ENCODE measurements at regions not wholly inside any gene's neighbourhood (a gene's known extent, or its start where the extent isn't known, plus 50 kb on each side); places are given as distances from the start of the nearest gene placed in this dataset.

- TF ChIP-seq CTCF (conservative IDR thresholded peaks at IDR 0.05; ENCODE audit: low read depth in 2 of 2) (no peak), JUNB (IDR thresholded peaks at IDR 0.05; ENCODE audit: unreplicated experiment) (no peak), CREB1 (CRISPR knock-in tag; IDR thresholded peaks at IDR 0.05; ENCODE audit: low read depth) (no peak), ZNF331 (CRISPR knock-in tag; IDR thresholded peaks at IDR 0.05; ENCODE audit: low read depth) (no peak), ZNF114 (CRISPR knock-in tag; IDR thresholded peaks at IDR 0.05) (no peak), EZH2 (IDR thresholded peaks at IDR 0.05; ENCODE audit: low read depth, unreplicated experiment) (no peak)
Measured at GRCh38 chr6:8237668-8238067, 135.3 kb upstream of the EEF1E1 start (continued).

DNA sequence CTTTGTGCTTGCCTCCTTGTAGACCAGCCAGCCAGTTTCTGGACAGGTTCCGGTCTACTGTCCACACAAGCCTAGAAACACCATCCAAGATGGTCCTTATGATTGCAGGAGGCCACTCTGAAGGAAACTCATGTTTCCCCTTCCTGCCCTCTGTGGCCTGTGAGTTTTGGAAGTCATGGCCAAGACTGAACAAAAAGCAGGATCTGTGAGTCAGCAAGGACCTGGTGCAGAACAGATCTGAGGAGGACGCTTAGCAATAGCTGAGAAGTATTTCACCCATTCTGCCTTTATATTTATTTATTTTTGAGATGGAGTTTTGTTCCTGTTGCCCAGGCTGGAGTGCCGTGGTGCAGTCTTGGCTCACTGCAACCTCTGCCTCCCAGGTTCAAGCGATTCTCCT is 134.6 kb upstream of the EEF1E1 start:
- Mint-ChIP-seq H3K36me3 (ENCODE audit: low read depth) (no peaks in the 10 kb centered on the region), H3K27me3 (ENCODE audit: insufficient read depth, low read depth, poor library complexity) (peaks cover 3% of the 10 kb centered on the region), H3K4me1 (peaks cover 16% of the 10 kb centered on the region), H3K9me3 (no peaks in the 10 kb centered on the region), H3K4me3 (no peak overlapping the region), H3K27ac (no peak overlapping the region)
- H3K4me2 ChIP-seq, result no peak overlapping the region
- H3K27ac ChIP-seq (ENCODE audit: low read depth), result no peak overlapping the region
- H3K27me3 ChIP-seq (ENCODE audit: insufficient read depth), result no peaks in the 10 kb centered on the region
- no peak overlapping the region for H3K4me3 ChIP-seq
- H3F3A ChIP-seq (replicated peaks; ENCODE audit: low read depth), result no peaks in the 10 kb centered on the region
- H3K4me1 ChIP-seq (ENCODE audit: insufficient read depth), result peaks cover 7% of the 10 kb centered on the region
- DNase-seq (ENCODE audit: low spot score) (no peak), ATAC-seq (no peak)
- H3K79me2 ChIP-seq (replicated peaks; ENCODE audit: insufficient read depth), result no peaks in the 10 kb centered on the region
- H2AFZ ChIP-seq, result no peak overlapping the region
- no peaks in the 10 kb centered on the region for H3K36me3 ChIP-seq (ENCODE audit: insufficient read depth)
- 0 out of 2 replicates have a peak, but pooled peaks cover 6% of the 10 kb centered on the region for H3K9me2 ChIP-seq (ENCODE audit: insufficient read depth)
- H4K20me1 ChIP-seq (replicated peaks; ENCODE audit: insufficient read depth), result no peaks in the 10 kb centered on the region
- TF ChIP-seq, protein P1, sequence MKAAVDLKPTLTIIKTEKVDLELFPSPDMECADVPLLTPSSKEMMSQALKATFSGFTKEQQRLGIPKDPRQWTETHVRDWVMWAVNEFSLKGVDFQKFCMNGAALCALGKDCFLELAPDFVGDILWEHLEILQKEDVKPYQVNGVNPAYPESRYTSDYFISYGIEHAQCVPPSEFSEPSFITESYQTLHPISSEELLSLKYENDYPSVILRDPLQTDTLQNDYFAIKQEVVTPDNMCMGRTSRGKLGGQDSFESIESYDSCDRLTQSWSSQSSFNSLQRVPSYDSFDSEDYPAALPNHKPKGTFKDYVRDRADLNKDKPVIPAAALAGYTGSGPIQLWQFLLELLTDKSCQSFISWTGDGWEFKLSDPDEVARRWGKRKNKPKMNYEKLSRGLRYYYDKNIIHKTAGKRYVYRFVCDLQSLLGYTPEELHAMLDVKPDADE (IDR thresholded peaks at IDR 0.05), result no peak
- no peak for TF ChIP-seq NANOG (IDR thresholded peaks at IDR 0.05; ENCODE audit: borderline replicate concordance)
- TF ChIP-seq ZNF331 (CRISPR knock-in tag; IDR thresholded peaks at IDR 0.05; ENCODE audit: low read depth), result no peak
- TF ChIP-seq STAT1 (IDR thresholded peaks at IDR 0.05; ENCODE audit: unreplicated experiment), result no peak
- no peak for TF ChIP-seq REST (IDR thresholded peaks at IDR 0.05; ENCODE audit: unreplicated experiment)
- no peak for TF ChIP-seq EZH2 (IDR thresholded peaks at IDR 0.05; ENCODE audit: low read depth, unreplicated experiment)
- TF ChIP-seq EZH2phosphoT487 (IDR thresholded peaks at IDR 0.05; ENCODE audit: unreplicated experiment), result no peak
- no peak for TF ChIP-seq POLR2AphosphoS5 (IDR thresholded peaks at IDR 0.05; ENCODE audit: low read depth)
- TF ChIP-seq ZNF114 (CRISPR knock-in tag; IDR thresholded peaks at IDR 0.05), result no peak
- TF ChIP-seq CTCF (conservative IDR thresholded peaks at IDR 0.05; ENCODE audit: low read depth in 2 of 2), result no peak
- no peak for TF ChIP-seq JUNB (IDR thresholded peaks at IDR 0.05; ENCODE audit: unreplicated experiment)

All from GM23338 (cell line).